MCF 10A (cell line): ENCODE measurements at regions not wholly inside any gene's neighbourhood (a gene's known extent, or its start where the extent isn't known, plus 50 kb on each side); places are given as distances from the start of the nearest gene placed in this dataset.

ENCODE experiments used
- BruUV-seq: library from RNA; stranded (reverse); fragments of 400-500 nt; replicated peaks from 2 replicates; lab custom pipeline; 2021; lab: Mats Ljungman, UMichigan
- CTCF ChIA-PET: fragments of 300-600 bp; sonication (Branson Sonifier 250); formaldehyde crosslinking; extraction: SDS; loops from one replicate; lab custom pipeline; 2021; ENCODE audit warnings: antibody characterized with exemption, inconsistent platforms; lab: Yijun Ruan, JAX
- POLR2A ChIA-PET: fragments of 300-600, 350-650 bp; sonication (Branson Sonifier 250); formaldehyde crosslinking; extraction: SDS; loops from one replicate; lab custom pipeline; 2020; ENCODE audit warnings: antibody characterized with exemption, inconsistent platforms; lab: Yijun Ruan, JAX
- DNase-seq: peaks from one replicate; pipeline ENCODE4 v3.0.0-alpha.2; 2018; ENCODE audit not compliant: unreplicated experiment
- H3K27ac Mint-ChIP-seq: one replicate; pipeline ENCODE4 v1.8.0; 2022; ENCODE audit warnings: mild to moderate bottlenecking, low read depth, mixed read lengths; ENCODE audit not compliant: unreplicated experiment
- H3K27me3 Mint-ChIP-seq: one replicate; pipeline ENCODE4 v1.8.0; 2022; ENCODE audit warnings: mixed read lengths; ENCODE audit not compliant: insufficient read depth, unreplicated experiment
- H3K36me3 Mint-ChIP-seq: one replicate; pipeline ENCODE4 v1.8.0; 2022; ENCODE audit warnings: mild to moderate bottlenecking, moderate library complexity, mixed read lengths; ENCODE audit not compliant: insufficient read depth, unreplicated experiment
- H3K4me1 Mint-ChIP-seq: one replicate; pipeline ENCODE4 v1.8.0; 2022; ENCODE audit warnings: mixed read lengths; ENCODE audit not compliant: insufficient read depth, unreplicated experiment
- H3K4me3 Mint-ChIP-seq: one replicate; pipeline ENCODE4 v1.8.0; 2022; ENCODE audit warnings: mild to moderate bottlenecking, moderate library complexity, mixed read lengths; ENCODE audit not compliant: unreplicated experiment
- H3K9me3 Mint-ChIP-seq: one replicate; pipeline ENCODE4 v1.8.0; 2022; ENCODE audit warnings: mixed read lengths; ENCODE audit not compliant: unreplicated experiment
- CTCF ChIP-seq: fragments of 200-600 bp; IDR thresholded peaks from one replicate; pipeline ENCODE4 v1.8.0; 2022; ENCODE audit warnings: antibody characterized with exemption, mild to moderate bottlenecking; ENCODE audit not compliant: unreplicated experiment
- intact Hi-C: fragments of 100-400 bp; cut with micrococcal nuclease; formaldehyde crosslinking; loops from 2 replicates; pipeline ENCODE4 v1.14.1; 2022

GRCh38 chr9:2489838-2490314 is 131.7 kb upstream of the VLDLR start:
- Mint-ChIP-seq H3K4me3 (no peak overlapping the region), H3K27ac (no peak overlapping the region), H3K36me3 (no peaks in the 10 kb centered on the region), H3K27me3 (no peaks in the 10 kb centered on the region), H3K9me3 (no peaks in the 10 kb centered on the region), H3K4me1 (peaks cover 9% of the 10 kb centered on the region)
- TF ChIP-seq CTCF = no peak
- BruUV-seq = no TSS peak
- intact Hi-C loops = no loop called here
- CTCF ChIA-PET = no interaction called here
- DNase-seq = no peak
- POLR2A ChIA-PET = no interaction called here

DNA sequence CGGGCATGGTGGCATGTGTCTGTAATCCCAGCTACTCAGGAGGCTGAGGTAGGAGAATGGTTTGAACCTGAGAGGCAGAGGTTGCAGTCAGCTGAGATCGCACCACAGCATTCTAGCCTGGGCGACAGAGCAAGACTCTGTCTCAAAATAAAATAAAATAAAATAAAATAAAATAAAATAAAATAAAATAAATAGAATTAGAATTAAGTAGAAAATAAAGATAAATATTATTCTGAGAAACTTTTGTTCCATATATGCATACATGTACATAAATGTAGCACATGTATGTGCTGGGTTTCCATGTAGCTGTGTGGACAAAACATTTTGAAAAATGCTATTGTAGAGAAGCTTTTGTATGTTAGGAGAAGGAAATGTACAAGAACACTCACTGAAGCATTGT is 129.4 kb upstream of the VLDLR start:
- no peak for DNase-seq
- Mint-ChIP-seq H3K27ac (no peak overlapping the region), H3K27me3 (no peaks in the 10 kb centered on the region), H3K4me3 (no peak overlapping the region), H3K9me3 (no peaks in the 10 kb centered on the region), H3K36me3 (no peaks in the 10 kb centered on the region), H3K4me1 (peaks cover 10% of the 10 kb centered on the region)
- ChIA-PET POLR2A (no interaction called here), CTCF (no interaction called here)
- no TSS peak for BruUV-seq
- intact Hi-C loops = no loop called here
- no peak for TF ChIP-seq CTCF

DNA sequence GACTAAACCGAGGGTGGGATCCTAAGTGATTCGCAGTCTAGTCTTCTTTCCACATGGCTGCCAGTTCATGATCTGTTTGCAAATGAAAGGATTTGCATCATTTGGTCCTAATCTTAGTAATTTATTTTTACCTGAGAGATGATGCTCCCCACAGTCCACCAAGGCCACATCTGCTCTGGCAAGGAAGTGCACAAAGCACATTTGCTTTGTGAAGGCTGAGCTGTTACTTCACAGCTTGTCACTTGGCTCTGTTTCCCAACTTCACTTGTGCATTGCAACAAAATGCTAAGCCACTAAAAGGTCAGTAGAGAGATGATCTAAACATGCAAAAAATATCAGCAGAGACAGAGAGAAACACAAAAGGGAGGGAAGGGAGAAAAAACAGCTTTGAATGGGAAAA is 128.5 kb upstream of the VLDLR start:
- CTCF ChIA-PET = interaction anchor here (0.6 kb wide), 1 partner anchor 656 kb away, joined by 5 read pairs; no protein-coding TSS in a partner anchor
- intact Hi-C loops = no loop called here

GRCh38 chr9:2493529-2493928 is 128.1 kb upstream of the VLDLR start:
- Mint-ChIP-seq H3K9me3 (no peaks in the 10 kb centered on the region), H3K27me3 (no peaks in the 10 kb centered on the region), H3K4me1 (peaks cover 10% of the 10 kb centered on the region), H3K36me3 (no peaks in the 10 kb centered on the region), H3K4me3 (no peak overlapping the region), H3K27ac (no peak overlapping the region)
- no TSS peak for BruUV-seq
- intact Hi-C loops = no loop called here
- no peak for DNase-seq
- TF ChIP-seq CTCF = no peak
- POLR2A ChIA-PET = interaction anchor here (0.7 kb wide), 1 partner anchor 525 kb away, joined by 3 read pairs; no protein-coding TSS in a partner anchor
- CTCF ChIA-PET = interaction anchor here (0.6 to 0.7 kb wide), 3 partner anchors 40 to 656 kb away, joined by 3 to 5 read pairs (median 5); no protein-coding TSS in a partner anchor

More for the DNA sequence above, 128.5 kb upstream of the VLDLR start:
- DNase-seq = peak; percentile 10
- Mint-ChIP-seq H3K36me3 (no peaks in the 10 kb centered on the region), H3K4me3 (no peak overlapping the region), H3K27me3 (no peaks in the 10 kb centered on the region), H3K4me1 (peaks cover 10% of the 10 kb centered on the region), H3K27ac (no peak overlapping the region), H3K9me3 (no peaks in the 10 kb centered on the region)
- no TSS peak for BruUV-seq
- TF ChIP-seq CTCF = no peak
- POLR2A ChIA-PET = interaction anchor here (0.7 kb wide), 1 partner anchor 526 kb away, joined by 3 read pairs; no protein-coding TSS in a partner anchor
